Amniotic epithelial cell (primary cell): ENCODE measurements at regions not wholly inside any gene's neighbourhood (a gene's known extent, or its start where the extent isn't known, plus 50 kb on each side); places are given as distances from the start of the nearest gene placed in this dataset.
"Not testable (repeated sequence)": the region's sequence is repeated elsewhere in the genome, so short reads cannot be mapped to it uniquely, and the experiment has no call there.

ENCODE experiments used
- DNase-seq: peaks from one replicate; pipeline ENCODE4 v3.0.0-alpha.2; 2010; ENCODE audit warnings: low read depth

DNA sequence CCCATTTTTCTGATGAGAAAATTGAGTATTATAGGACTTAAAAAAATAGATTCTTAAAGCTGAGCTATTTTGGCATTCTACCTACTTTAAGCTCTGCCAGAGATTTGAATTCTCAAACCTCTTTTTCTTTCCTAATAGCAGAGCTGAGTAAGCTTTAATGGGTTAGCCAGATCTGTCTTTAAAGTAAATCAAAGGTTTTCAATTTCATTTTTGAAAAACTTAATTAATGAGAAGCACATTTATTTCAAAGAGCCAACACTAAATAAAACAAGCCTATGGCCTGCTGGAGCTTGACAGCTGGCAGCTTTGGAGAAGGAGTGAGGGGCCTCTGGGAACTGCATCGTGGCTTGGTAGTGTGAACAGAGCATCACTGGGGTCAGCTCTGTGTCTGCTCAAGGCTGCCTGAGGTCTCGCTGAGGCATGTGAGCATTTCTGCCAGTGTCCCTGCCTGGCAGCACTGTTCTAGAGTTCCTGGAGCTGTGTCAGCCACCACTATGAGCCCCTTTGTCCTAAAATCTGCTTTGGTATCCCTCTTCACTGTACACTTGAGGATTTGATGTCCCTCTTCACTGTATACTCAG is 50.4 kb upstream of the PRSS23 start:
- DNase-seq = no peak

GRCh38 chr11:86749376-86749775 is 51.0 kb upstream of the PRSS23 start:
- no peak for DNase-seq

GRCh38 chr11:86748296-86748695 is 52.0 kb upstream of the PRSS23 start:
- DNase-seq = peak; percentile 47

DNA sequence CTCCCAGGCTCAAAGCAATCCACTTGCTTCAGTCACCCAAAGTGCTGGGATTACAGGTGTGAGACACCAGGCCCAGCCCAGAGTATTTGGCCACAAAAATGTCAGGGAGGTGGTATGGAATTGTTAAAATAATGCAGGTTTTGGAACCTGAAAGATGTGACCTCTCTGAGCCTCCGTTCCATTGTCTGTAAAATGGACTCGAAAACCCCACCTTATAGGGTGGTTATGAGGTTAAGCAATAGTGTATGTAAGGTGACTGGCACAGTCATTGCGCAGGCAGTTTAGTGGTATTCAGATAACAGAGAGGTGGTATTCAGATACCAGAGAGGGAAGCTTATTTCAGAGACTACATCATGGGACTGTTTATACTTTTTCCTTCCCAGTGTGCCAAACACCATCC is 52.5 kb upstream of the PRSS23 start:
- peak; percentile 67 for DNase-seq

- DNase-seq = no peak
These were observed 53.8 kb upstream of the PRSS23 start for GRCh38 chr11:86746514-86746913.

GRCh38 chr11:86745571-86745970 is 54.8 kb upstream of the PRSS23 start:
- peak; percentile 28 for DNase-seq

GRCh38 chr11:86743223-86744118 is 56.9 kb upstream of the PRSS23 start:
- DNase-seq = peak; percentile 98

DNA sequence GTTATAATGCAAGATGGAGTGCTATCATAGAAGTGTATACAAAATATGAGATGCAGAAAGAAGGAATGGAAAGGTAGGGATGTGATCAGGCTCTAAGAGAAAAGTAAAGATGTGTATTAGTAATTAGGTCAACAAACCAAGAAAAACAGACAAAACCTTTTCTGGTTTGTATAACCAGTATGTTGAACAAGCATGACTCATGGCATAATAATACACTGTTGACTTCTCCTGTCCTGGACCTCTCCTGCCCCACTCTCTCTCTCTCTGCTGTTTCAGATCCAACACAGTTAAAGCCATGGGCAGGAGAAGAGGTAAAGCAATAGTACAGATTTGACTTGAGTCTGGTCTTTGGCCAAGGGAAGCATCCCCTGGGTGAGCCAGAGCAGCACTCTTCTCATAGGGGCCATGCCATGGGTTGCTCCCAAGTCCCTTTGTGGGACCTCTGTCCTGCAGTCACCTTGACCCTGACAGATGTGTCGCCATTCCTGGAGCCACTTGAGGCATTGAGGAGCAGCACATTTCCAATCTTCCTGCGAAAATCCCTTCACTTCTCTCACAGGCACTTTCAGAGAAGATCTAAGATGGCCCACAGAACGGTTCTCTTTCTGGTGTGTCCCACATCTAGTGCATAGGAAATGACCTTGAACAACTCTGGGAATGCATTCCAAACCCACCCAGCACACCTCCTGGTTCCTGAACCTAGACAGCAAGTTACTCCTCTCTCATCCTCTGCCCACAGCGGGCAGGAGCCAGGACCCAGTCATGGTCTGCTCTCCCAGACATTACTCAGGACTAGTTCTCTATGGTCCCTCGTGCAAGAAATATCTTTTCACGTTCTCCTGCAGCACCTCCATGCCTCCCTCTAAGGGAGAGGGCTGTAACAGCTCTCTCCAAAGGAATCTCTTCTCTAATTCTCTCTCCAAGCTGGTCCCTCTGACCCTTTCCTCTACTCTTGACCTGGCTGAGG is 58.2 kb upstream of the PRSS23 start:
- peak; percentile 82 for DNase-seq

DNA sequence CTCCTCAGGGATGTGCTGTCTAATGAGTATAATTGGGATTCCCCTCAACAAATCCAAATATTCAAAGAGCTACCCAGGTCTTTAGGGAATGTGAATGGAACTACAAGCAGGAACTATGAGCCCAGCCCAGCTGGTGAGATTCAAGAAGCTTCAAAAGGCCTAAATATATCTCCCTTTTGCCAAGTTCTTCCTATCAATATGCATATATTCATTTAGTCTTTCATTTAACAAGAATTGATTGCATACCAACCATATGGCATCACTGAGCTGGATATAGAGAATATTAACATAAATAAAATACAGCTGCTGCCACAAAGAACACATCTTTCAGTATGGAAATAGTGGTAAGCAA is 58.9 kb upstream of the PRSS23 start:
- no peak for DNase-seq

DNA sequence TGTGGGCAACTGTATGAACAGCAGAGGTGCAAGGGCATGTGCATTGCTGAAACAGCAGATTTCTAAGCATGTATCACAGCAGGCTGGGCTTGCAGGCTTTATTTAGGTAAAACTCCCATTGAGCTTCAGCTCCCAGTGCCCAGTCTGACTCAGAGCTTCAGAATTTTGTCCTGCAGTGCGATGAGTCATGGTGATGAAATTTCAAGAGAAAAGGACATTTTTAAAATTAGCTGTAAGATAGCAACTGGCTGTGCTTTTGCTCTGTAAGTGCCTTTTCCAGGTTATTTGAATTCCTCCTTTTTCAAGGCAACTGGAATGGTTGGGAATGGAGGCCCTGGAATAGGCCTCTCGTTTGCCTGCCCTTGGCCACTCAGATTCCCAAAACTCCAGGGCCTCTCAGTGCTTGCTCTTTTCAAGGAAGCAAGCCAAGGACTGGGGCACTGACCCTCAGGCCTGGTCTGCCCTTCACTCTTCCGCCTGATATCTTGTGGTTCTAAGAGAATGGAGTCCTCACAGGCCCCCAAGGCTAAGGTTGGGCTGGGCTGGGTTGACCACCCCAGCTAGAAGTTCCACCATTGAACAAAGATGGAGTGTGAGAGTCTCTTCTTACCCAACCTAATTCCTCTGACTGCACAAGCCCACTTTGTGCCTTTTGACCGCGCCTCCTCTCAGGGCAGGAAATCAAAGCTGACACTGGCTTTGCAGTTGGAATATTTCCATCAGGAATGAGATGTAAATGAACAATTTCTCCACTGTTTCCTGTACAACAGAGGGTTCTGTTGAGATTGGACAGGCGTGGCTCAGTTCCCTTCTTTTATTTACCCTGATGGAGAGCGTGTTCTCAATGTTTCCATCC is 59.5 kb upstream of the PRSS23 start:
- peak; percentile 95 for DNase-seq

DNA sequence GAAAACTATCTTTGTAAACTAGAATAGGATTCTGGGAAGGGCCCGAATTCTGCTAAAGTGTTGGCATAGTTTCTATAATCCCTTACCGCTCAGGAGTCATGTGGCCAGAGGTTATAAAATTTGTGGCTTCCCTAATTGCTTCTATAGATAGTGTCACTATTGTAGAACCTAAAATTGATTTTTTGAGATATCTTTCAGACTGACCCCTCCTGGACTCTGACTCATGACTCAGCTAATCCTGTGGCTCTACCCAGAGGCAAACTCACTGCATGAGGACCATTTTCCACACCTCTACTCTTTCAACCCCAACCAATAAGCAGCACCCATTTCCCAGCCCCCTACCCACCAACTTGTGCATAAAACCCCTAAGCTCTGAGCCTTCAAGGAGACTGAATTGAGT is 61.8 kb upstream of the PRSS23 start:
- no peak for DNase-seq

DNA sequence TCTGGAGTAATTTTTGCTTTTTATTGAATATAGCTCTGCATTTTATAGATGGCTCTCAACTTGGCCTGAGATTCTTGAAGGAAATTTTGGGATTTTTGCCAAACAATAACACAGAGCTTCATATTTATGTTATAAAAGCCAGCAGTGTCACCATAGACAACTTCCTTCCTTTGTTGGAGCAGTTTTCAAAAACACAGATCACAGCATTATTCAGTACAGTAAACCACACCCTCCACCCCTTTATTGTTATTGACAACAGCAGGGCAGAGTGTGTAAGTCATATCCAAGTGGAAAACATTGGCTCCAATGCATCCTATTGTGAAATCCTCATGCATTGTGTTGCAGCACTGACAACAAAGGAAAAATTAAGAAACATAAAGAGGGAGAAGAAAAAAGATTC is 62.6 kb upstream of the PRSS23 start:
- peak; percentile 46 for DNase-seq

DNA sequence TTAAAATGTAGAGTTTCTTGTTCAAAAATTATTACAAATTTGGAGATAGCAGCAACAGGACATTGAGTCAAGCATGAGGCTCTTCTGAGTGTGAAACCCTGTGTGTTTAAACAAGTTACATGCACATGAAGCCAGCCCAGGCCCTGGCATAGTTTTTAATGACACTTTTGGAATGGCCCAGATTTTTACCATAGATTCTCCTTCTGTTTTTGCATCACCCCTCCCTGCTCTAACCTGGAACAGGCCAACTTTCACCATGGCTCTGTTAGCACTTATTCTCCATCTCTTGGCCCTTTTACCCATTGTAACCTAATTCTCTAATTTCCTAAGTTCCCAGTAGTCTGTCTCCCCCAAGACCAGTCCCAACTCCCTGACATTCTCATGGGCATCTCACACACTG is 63.1 kb upstream of the PRSS23 start:
- DNase-seq = no peak

- DNase-seq = no peak
These were observed 63.8 kb upstream of the PRSS23 start for GRCh38 chr11:86736291-86737143.

DNA sequence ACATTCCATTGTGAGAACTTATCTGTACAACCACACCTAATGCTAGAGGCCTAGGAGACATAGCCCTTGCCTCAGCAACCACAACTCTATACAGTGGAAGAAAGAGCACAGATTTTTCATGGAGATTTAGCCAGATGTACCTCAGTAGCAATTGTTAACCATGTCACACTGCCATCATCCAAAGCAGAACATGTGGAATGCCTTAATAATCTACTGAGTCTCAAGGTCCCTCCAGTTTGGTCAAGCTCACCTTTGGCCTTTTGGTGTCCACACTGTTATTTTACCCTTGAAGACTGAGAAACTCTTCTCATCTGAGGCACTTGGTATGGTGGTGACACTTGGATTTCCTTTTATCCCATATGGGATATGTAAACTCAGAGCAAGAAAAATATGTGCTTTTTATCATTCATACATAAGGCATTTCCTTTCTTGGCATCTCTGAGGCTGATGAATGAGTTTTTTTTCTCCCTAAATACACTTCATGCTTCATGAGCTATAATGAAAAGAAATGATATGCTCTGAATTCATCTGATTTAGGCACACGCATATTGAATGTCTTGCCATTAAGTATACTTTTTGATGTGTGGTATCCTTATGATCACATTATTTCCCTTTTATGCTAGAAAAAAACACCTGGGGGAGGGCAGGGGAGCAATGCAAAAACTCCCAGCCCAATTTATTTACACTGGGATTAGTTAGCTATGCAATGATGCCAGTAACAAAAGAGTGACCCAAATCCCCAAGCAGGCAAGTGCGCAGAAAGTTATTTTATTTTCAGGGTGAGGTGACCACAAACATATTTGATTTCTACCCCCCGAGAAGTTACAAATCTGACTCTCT is 63.3 kb upstream of the ME3 start:
- peak; percentile 38 for DNase-seq

DNA sequence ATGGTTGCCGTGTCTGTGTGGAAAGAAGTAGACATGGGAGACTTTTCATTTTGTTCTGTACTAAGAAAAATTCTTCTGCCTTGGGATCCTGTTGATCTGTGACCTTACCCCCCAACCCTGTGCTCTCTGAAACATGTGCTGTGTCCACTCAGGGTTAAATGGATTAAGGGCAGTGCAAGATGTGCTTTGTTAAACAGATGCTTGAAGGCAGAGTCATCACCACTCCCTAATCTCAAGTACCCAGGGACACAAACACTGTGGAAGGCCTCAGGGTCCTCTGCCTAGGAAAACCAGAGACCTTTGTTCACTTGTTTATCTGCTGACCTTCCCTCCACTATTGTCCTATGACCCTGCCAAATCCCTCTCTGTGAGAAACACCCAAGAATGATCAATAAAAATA is 60.3 kb upstream of the ME3 start:
- DNase-seq = not testable (repeated sequence)

- DNase-seq = not testable (repeated sequence)
These were observed 59.9 kb upstream of the ME3 start for GRCh38 chr11:86732286-86732685.

DNA sequence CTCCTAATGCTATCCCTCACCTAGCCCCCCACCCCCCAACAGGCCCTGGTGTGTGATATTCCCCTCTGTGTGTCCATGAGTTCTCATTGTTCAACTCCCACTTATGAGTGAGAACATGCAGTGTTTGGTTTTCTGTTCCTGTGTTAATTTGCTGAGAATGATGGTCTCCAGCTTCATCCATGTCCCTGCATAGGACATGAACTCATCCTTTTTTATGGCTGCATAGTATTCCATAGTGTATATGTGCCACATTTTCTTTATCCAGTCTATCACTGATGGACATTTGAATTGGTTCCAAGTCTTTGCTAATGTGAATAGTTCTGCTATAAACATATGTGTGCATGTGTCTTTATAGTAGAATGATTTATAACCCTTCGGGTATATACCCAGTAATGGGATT is 57.2 kb upstream of the ME3 start:
- DNase-seq = not testable (repeated sequence)

DNA sequence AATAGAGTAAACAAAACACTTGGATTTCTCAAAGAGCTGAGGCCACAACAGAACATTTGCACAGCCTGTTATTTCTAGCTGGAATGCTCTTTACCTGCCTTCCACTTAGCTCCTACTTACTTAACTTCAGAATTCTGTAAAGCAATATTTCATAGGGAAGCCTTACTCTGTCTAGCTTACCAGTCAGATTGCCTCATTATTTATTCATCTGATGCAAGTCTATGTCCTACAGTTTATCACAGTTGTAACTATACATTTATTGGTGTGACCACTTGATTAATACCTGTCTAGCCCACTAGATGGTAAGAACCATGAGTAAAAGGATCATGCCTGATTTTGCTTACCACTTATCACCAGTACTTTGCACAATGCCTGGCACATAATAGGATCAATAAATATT is 56.1 kb upstream of the ME3 start:
- no peak for DNase-seq
